ENCODE measurements at regions not wholly inside any gene's neighbourhood (a gene's known extent, or its start where the extent isn't known, plus 50 kb on each side); places are given as distances from the start of the nearest gene placed in this dataset.

- TF ChIP-seq POLR2A (IDR thresholded peaks at IDR 0.05) (no peak), CTCF (IDR thresholded peaks at IDR 0.05) (no peak)
- no peak for DNase-seq
- no peak overlapping the region for H3K27ac ChIP-seq
- no peaks in the 10 kb centered on the region for H3K9me3 ChIP-seq
- no peaks in the 10 kb centered on the region for H3K36me3 ChIP-seq (ENCODE audit: low read depth, missing control alignments)
- WGBS, 2 donors = 72 to 83% methylated on average over 2 of the region's 2 CpGs
- intact Hi-C loops (cut with DNase I; ENCODE audit: low total_unique reads) = no loop called here
- no peaks in the 10 kb centered on the region for H3K4me1 ChIP-seq
- no peaks in the 10 kb centered on the region for H3K27me3 ChIP-seq
- no peak overlapping the region for H3K4me3 ChIP-seq
These were observed 1367.7 kb upstream of the AGA start for GRCh38 chr4:178809921-178810320.

DNA sequence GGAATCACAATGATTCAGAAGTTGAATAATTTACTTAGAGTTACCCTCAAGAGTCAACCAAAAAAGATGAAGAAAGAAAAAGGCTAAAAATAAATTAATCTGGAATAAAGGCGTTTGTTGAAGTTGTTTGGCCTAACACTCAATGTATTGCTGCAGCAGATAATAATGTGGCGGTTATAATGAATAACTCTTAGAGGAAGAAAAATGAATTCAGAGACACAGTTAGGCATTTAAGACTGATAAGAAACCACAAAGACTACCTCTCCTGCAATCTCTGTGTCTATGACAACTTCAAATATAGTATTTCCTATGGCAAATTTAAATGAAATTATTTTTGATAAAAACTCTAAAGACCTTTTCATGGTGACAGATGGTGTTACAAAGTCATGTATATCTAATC lies 1369.1 kb upstream of the AGA start:
- no peaks in the 10 kb centered on the region for H3K27me3 ChIP-seq
- no peak for DNase-seq
- H3K4me1 ChIP-seq = no peaks in the 10 kb centered on the region
- no peak overlapping the region for H3K4me3 ChIP-seq
- H3K27ac ChIP-seq = no peak overlapping the region
- H3K9me3 ChIP-seq = no peaks in the 10 kb centered on the region
- TF ChIP-seq POLR2A (IDR thresholded peaks at IDR 0.05) (no peak), CTCF (IDR thresholded peaks at IDR 0.05) (no peak)
- intact Hi-C loops (cut with DNase I; ENCODE audit: low total_unique reads) = no loop called here
- 70 to 78% methylated on average over 2 of the region's 2 CpGs for WGBS, 2 donors
- no peaks in the 10 kb centered on the region for H3K36me3 ChIP-seq (ENCODE audit: low read depth, missing control alignments)

DNA sequence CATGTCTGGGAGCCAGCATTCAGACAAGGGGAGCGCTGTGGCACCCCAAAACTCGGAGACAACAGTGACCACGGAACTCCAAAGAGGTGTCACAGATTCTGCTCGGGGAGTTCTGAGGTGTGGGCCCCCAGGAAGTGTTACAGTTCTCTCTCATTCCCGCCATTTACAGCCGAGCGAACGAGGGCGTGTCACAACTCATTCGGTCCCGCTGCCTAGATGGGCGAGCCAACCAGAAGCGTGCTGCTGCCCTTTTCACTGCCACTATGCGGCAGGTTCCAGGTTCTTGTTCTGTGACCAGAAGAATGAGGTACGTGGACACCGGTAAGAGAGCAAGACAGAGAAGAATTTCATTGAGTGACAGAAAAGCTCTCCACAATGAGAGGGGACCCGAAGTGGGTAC lies 1370.6 kb upstream of the AGA start:
- Histone ChIP-seq H3K27ac (no peak overlapping the region), H3K36me3 (ENCODE audit: low read depth, missing control alignments) (no peaks in the 10 kb centered on the region), H3K4me3 (peak overlapping the region; percentile 23 to 40), H3K4me1 (no peaks in the 10 kb centered on the region), H3K9me3 (no peaks in the 10 kb centered on the region), H3K27me3 (no peaks in the 10 kb centered on the region)
- intact Hi-C loops (cut with DNase I; ENCODE audit: low total_unique reads) = no loop called here
- TF ChIP-seq CTCF (IDR thresholded peaks at IDR 0.05) (no peak), POLR2A (IDR thresholded peaks at IDR 0.05) (no peak)
- 72 to 83% methylated on average over 17 of the region's 17 CpGs for WGBS, 2 donors
- peak; percentile 27 for DNase-seq

- intact Hi-C loops (cut with DNase I; ENCODE audit: low total_unique reads) = no loop called here
- H3K4me1 ChIP-seq = no peaks in the 10 kb centered on the region
- TF ChIP-seq POLR2A (IDR thresholded peaks at IDR 0.05) (no peak), CTCF (IDR thresholded peaks at IDR 0.05) (no peak)
These were observed 1372.7 kb upstream of the AGA start for GRCh38 chr4:178814908-178815307.

GRCh38 chr4:178823673-178824295 lies 1381.5 kb upstream of the AGA start:
- intact Hi-C loops (cut with DNase I; ENCODE audit: low total_unique reads) = no loop called here
- no peak for DNase-seq
- H3K36me3 ChIP-seq (ENCODE audit: low read depth, missing control alignments) = no peaks in the 10 kb centered on the region
- no peaks in the 10 kb centered on the region for H3K27me3 ChIP-seq
- TF ChIP-seq CTCF (IDR thresholded peaks at IDR 0.05) (no peak), POLR2A (IDR thresholded peaks at IDR 0.05) (no peak)
- H3K4me3 ChIP-seq = no peak overlapping the region
- no peak overlapping the region for H3K27ac ChIP-seq
- no peaks in the 10 kb centered on the region for H3K4me1 ChIP-seq
- H3K9me3 ChIP-seq = no peaks in the 10 kb centered on the region
- 84 to 91% methylated on average over 2 of the region's 2 CpGs for WGBS, 2 donors

More at GRCh38 chr4:178814908-178815307, 1372.7 kb upstream of the AGA start:
- Histone ChIP-seq H3K9me3 (no peaks in the 10 kb centered on the region), H3K27me3 (no peaks in the 10 kb centered on the region), H3K4me3 (no peak overlapping the region), H3K36me3 (ENCODE audit: low read depth, missing control alignments) (no peaks in the 10 kb centered on the region), H3K27ac (no peak overlapping the region)
- no peak for DNase-seq
- WGBS, 2 donors = 84 to 91% methylated on average over 2 of the region's 2 CpGs
